Keratinocyte (primary cell): ENCODE measurements at regions not wholly inside any gene's neighbourhood (a gene's known extent, or its start where the extent isn't known, plus 50 kb on each side); places are given as distances from the start of the nearest gene placed in this dataset.

Experiments used
- CTCF ChIP-seq, 3 experiments: IDR thresholded peaks in 1 of 3; conservative IDR thresholded peaks in 1 of 3; optimal IDR thresholded peaks in 1 of 3; 2 replicates in 2 of 3; 3 replicates in 1 of 3; pipeline versions ENCODE3 to v1.5.1; 2011; ENCODE audit warnings: low read length in 3 of 3, mild to moderate bottlenecking in 3 of 3, moderate library complexity in 2 of 3, control low read depth in 1 of 3, inconsistent platforms in 1 of 3; ENCODE audit not compliant: insufficient read depth in 2 of 3; ENCODE audit errors: extremely low read depth in 1 of 3
- EZH2 ChIP-seq: IDR thresholded peaks from one replicate; pipeline ENCODE4 v1.6.1; 2012; ENCODE audit warnings: inconsistent platforms, mild to moderate bottlenecking, low read length, moderate library complexity

- no peak for TF ChIP-seq EZH2
- no peak for TF ChIP-seq CTCF (optimal IDR thresholded peaks at IDR 0.05 in 1 of 3, IDR thresholded peaks at IDR 0.05 in 1 of 3, conservative IDR thresholded peaks at IDR 0.05 in 1 of 3; ENCODE audit: extremely low read depth in 1 of 3, insufficient read depth in 2 of 3, low read length in 3 of 3)
Measured at GRCh38 chr16:51698647-51699046, 547.6 kb upstream of the SALL1 start.
